IPS-NIHi7 (cell line): ENCODE measurements at regions not wholly inside any gene's neighbourhood (a gene's known extent, or its start where the extent isn't known, plus 50 kb on each side); places are given as distances from the start of the nearest gene placed in this dataset.
A peak's percentile ranks its signal among the peaks of the same experiment; 100 is the strongest.

ENCODE experiments used
- DNase-seq: peaks from one replicate; pipeline ENCODE4 v3.0.0; 2012; ENCODE audit warnings: mixed read lengths; ENCODE audit errors: extremely low spot score

- DNase-seq: no peak
Measured at GRCh38 chr3:124177071-124177470, 185.1 kb upstream of the ROPN1 start.

GRCh38 chr3:124178531-124178930, 186.6 kb upstream of the ROPN1 start:
- DNase-seq: no peak

- no peak for DNase-seq
Measured at GRCh38 chr3:124200407-124200806, 208.5 kb upstream of the ROPN1 start.

GRCh38 chr3:124201226-124201625, 209.3 kb upstream of the ROPN1 start:
- DNase-seq: no peak

- DNase-seq: no peak
Measured at GRCh38 chr3:124201786-124202185, 209.9 kb upstream of the ROPN1 start.

- no peak for DNase-seq
Measured at GRCh38 chr3:124202754-124203153, 210.8 kb upstream of the ROPN1 start.

- DNase-seq: no peak
Measured at GRCh38 chr3:124203292-124203691, 211.4 kb upstream of the ROPN1 start.

- DNase-seq: no peak
Measured at GRCh38 chr3:124206225-124207055, 214.5 kb upstream of the ROPN1 start.

- no peak for DNase-seq
Measured at GRCh38 chr3:124207077-124207476, 215.2 kb upstream of the ROPN1 start.

GRCh38 chr3:124207873-124208485, 216.1 kb upstream of the ROPN1 start:
- DNase-seq: no peak

- no peak for DNase-seq
Measured at GRCh38 chr3:124209426-124209825, 217.5 kb upstream of the ROPN1 start.

GRCh38 chr3:124210899-124211298, 219.0 kb upstream of the ROPN1 start:
- DNase-seq: no peak

GRCh38 chr3:124213641-124214040, 221.7 kb upstream of the ROPN1 start:
- DNase-seq: no peak

- peak; percentile 87 for DNase-seq
Measured at GRCh38 chr3:124217542-124217941, 225.6 kb upstream of the ROPN1 start.

GRCh38 chr3:124221422-124221821, 229.5 kb upstream of the ROPN1 start:
- DNase-seq: no peak

- no peak for DNase-seq
Measured at GRCh38 chr3:124223853-124224252, 231.9 kb upstream of the ROPN1 start.

- DNase-seq: no peak
Measured at GRCh38 chr3:124227150-124227630, 235.3 kb upstream of the ROPN1 start.

GRCh38 chr3:124229420-124229819, 237.5 kb upstream of the ROPN1 start:
- no peak for DNase-seq

- DNase-seq: no peak
Measured at GRCh38 chr3:124229836-124230235, 237.9 kb upstream of the ROPN1 start.

GRCh38 chr3:124230432-124230831, 238.5 kb upstream of the ROPN1 start:
- no peak for DNase-seq

GRCh38 chr3:124230998-124231397, 239.1 kb upstream of the ROPN1 start:
- DNase-seq: no peak

GRCh38 chr3:124234852-124235252, 242.9 kb upstream of the ROPN1 start:
- no peak for DNase-seq

GRCh38 chr3:124235446-124235845, 243.5 kb upstream of the ROPN1 start:
- DNase-seq: no peak
